RCC 7860 (cell line): ENCODE measurements at regions not wholly inside any gene's neighbourhood (a gene's known extent, or its start where the extent isn't known, plus 50 kb on each side); places are given as distances from the start of the nearest gene placed in this dataset.

Experiments
- DNase-seq: peaks from one replicate; pipeline ENCODE4 v3.0.0-alpha.2; 2015; ENCODE audit warnings: low spot score
- FAIRE-seq: peaks from 2 replicates; lab custom pipeline; 2012; peaks lifted over from hg19 to GRCh38; lab: Jason Lieb, UNC

DNA sequence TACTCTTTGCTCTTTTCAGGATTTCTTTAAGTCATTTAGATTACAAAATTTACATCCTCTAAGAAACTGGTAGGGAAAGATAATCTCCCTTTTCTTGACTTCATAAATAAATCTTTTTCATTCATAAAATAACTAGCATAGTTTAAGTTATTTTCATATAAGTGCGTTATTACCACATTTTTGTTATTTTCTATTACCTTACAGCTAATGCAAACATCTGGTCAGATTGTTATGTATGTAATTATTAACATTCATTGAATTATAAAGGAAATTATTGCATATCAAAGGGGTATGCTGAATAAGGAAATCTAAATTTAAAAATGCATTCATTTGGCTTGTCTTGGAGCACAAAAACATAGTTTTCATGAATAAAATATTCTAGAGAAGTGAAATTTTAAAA is 55.3 kb upstream of the SLITRK1 start:
- no peak for FAIRE-seq
- no peak for DNase-seq

- DNase-seq (no peak), FAIRE-seq (no peak)
These were observed 53.3 kb upstream of the SLITRK1 start for GRCh38 chr13:83935566-83935965.
